ENCODE measurements at regions not wholly inside any gene's neighbourhood (a gene's known extent, or its start where the extent isn't known, plus 50 kb on each side); places are given as distances from the start of the nearest gene placed in this dataset.

- Histone ChIP-seq H3K27ac (no peak overlapping the region), H3K4me2 (no peak overlapping the region)
- TF ChIP-seq Cebpa-rat (IDR thresholded peaks at IDR 0.05): no peak
These were observed 662.1 kb upstream of the ID4 start for GRCh38 chr6:19175023-19175422.

GRCh38 chr6:19180348-19181072 is 656.7 kb upstream of the ID4 start:
- Histone ChIP-seq H3K9ac (no peak overlapping the region), H3K27ac (no peak overlapping the region), H3K4me3 (no peak overlapping the region), H4K20me1 (no peaks in the 10 kb centered on the region), H3K9me3 (peaks cover 6% of the 10 kb centered on the region), H3K4me2 (no peak overlapping the region), H3K4me1 (no peaks in the 10 kb centered on the region), H3K27me3 (no peaks in the 10 kb centered on the region), H3K36me3 (no peaks in the 10 kb centered on the region)
- TF ChIP-seq Cebpa-rat (IDR thresholded peaks at IDR 0.05): no peak

More at GRCh38 chr6:19175023-19175422, 662.1 kb upstream of the ID4 start:
- H3K9ac ChIP-seq: no peak overlapping the region
- H3K27me3 ChIP-seq: no peaks in the 10 kb centered on the region
- no peaks in the 10 kb centered on the region for H4K20me1 ChIP-seq
- H3K9me3 ChIP-seq: peaks cover 6% of the 10 kb centered on the region
- H3K36me3 ChIP-seq: no peaks in the 10 kb centered on the region
- no peak overlapping the region for H3K4me3 ChIP-seq
- H3K4me1 ChIP-seq: no peaks in the 10 kb centered on the region

GRCh38 chr6:19181211-19181610 is 656.0 kb upstream of the ID4 start:
- Histone ChIP-seq H3K4me3 (no peak overlapping the region), H3K4me1 (no peaks in the 10 kb centered on the region), H3K9ac (no peak overlapping the region), H3K9me3 (peaks cover 6% of the 10 kb centered on the region), H3K27ac (no peak overlapping the region), H3K27me3 (no peaks in the 10 kb centered on the region), H3K4me2 (no peak overlapping the region), H3K36me3 (no peaks in the 10 kb centered on the region), H4K20me1 (no peaks in the 10 kb centered on the region)
- TF ChIP-seq Cebpa-rat (IDR thresholded peaks at IDR 0.05): no peak

GRCh38 chr6:19193624-19194023 is 643.5 kb upstream of the ID4 start:
- Histone ChIP-seq H3K4me3 (no peak overlapping the region), H3K27ac (no peak overlapping the region), H3K36me3 (no peaks in the 10 kb centered on the region), H3K9me3 (no peaks in the 10 kb centered on the region), H3K4me2 (no peak overlapping the region), H3K9ac (no peak overlapping the region), H3K27me3 (no peaks in the 10 kb centered on the region), H4K20me1 (no peaks in the 10 kb centered on the region), H3K4me1 (no peaks in the 10 kb centered on the region)
- TF ChIP-seq Cebpa-rat (IDR thresholded peaks at IDR 0.05): no peak

GRCh38 chr6:19204445-19204844 is 632.7 kb upstream of the ID4 start:
- TF ChIP-seq Cebpa-rat (IDR thresholded peaks at IDR 0.05): no peak
- no peaks in the 10 kb centered on the region for H3K27me3 ChIP-seq

GRCh38 chr6:19205076-19205475 is 632.1 kb upstream of the ID4 start:
- H3K27ac ChIP-seq: no peak overlapping the region
- H3K27me3 ChIP-seq: no peaks in the 10 kb centered on the region
- peaks cover 22% of the 10 kb centered on the region; the same call in 1 of the 2 replicates for H3K9me3 ChIP-seq
- H3K4me2 ChIP-seq: no peak overlapping the region
- H3K36me3 ChIP-seq: no peaks in the 10 kb centered on the region
- TF ChIP-seq Cebpa-rat (IDR thresholded peaks at IDR 0.05): no peak
- no peak overlapping the region for H3K4me3 ChIP-seq
- no peak overlapping the region for H3K9ac ChIP-seq
- no peaks in the 10 kb centered on the region for H4K20me1 ChIP-seq
- peaks cover 3% of the 10 kb centered on the region for H3K4me1 ChIP-seq

More at GRCh38 chr6:19204445-19204844, 632.7 kb upstream of the ID4 start:
- no peak overlapping the region for H3K4me2 ChIP-seq
- peaks cover 15% of the 10 kb centered on the region; the same call in 1 of the 2 replicates for H3K9me3 ChIP-seq
- no peaks in the 10 kb centered on the region for H3K36me3 ChIP-seq
- no peak overlapping the region for H3K27ac ChIP-seq
- no peak overlapping the region for H3K4me3 ChIP-seq
- no peak overlapping the region for H3K9ac ChIP-seq
- H3K4me1 ChIP-seq: no peaks in the 10 kb centered on the region
- H4K20me1 ChIP-seq: no peaks in the 10 kb centered on the region

GRCh38 chr6:19209202-19209601 is 628.0 kb upstream of the ID4 start:
- TF ChIP-seq Cebpa-rat (IDR thresholded peaks at IDR 0.05): no peak

GRCh38 chr6:19210849-19211590 is 626.1 kb upstream of the ID4 start:
- TF ChIP-seq Cebpa-rat (IDR thresholded peaks at IDR 0.05): no peak
- Histone ChIP-seq H3K9me3 (0 out of 2 replicates have a peak, but pooled peaks cover 8% of the 10 kb centered on the region), H3K4me2 (peak overlapping the region; percentile 51), H3K36me3 (no peaks in the 10 kb centered on the region), H3K27ac (no peak overlapping the region), H3K9ac (no peak overlapping the region), H3K4me3 (no peak overlapping the region), H4K20me1 (no peaks in the 10 kb centered on the region), H3K27me3 (no peaks in the 10 kb centered on the region), H3K4me1 (peaks cover 12% of the 10 kb centered on the region)

More at GRCh38 chr6:19209202-19209601, 628.0 kb upstream of the ID4 start:
- Histone ChIP-seq H4K20me1 (no peaks in the 10 kb centered on the region), H3K9me3 (0 out of 2 replicates have a peak, but pooled peaks cover 8% of the 10 kb centered on the region), H3K4me1 (peaks cover 12% of the 10 kb centered on the region), H3K4me2 (no peak overlapping the region), H3K27ac (no peak overlapping the region), H3K9ac (no peak overlapping the region), H3K4me3 (no peak overlapping the region), H3K36me3 (no peaks in the 10 kb centered on the region), H3K27me3 (no peaks in the 10 kb centered on the region)

- Histone ChIP-seq H3K27ac (no peak overlapping the region), H3K36me3 (no peaks in the 10 kb centered on the region), H3K4me3 (no peak overlapping the region), H3K4me2 (no peak overlapping the region), H3K9ac (no peak overlapping the region), H3K4me1 (peaks cover 12% of the 10 kb centered on the region), H3K9me3 (0 out of 2 replicates have a peak, but pooled peaks cover 8% of the 10 kb centered on the region), H4K20me1 (no peaks in the 10 kb centered on the region), H3K27me3 (no peaks in the 10 kb centered on the region)
- TF ChIP-seq Cebpa-rat (IDR thresholded peaks at IDR 0.05): no peak
These were observed 622.9 kb upstream of the ID4 start for GRCh38 chr6:19214231-19214630.

- no peak overlapping the region for H3K27ac ChIP-seq
- no peak overlapping the region for H3K4me2 ChIP-seq
- no peaks in the 10 kb centered on the region for H3K4me1 ChIP-seq
- no peaks in the 10 kb centered on the region for H4K20me1 ChIP-seq
- TF ChIP-seq Cebpa-rat (IDR thresholded peaks at IDR 0.05): no peak
- no peaks in the 10 kb centered on the region for H3K9me3 ChIP-seq
- H3K9ac ChIP-seq: no peak overlapping the region
- no peaks in the 10 kb centered on the region for H3K36me3 ChIP-seq
- no peaks in the 10 kb centered on the region for H3K27me3 ChIP-seq
- no peak overlapping the region for H3K4me3 ChIP-seq
These were observed 617.2 kb upstream of the ID4 start for GRCh38 chr6:19219931-19220330.
